Kasumi-1 (cell line): ENCODE measurements at regions not wholly inside any gene's neighbourhood (a gene's known extent, or its start where the extent isn't known, plus 50 kb on each side); places are given as distances from the start of the nearest gene placed in this dataset.

Experiments
- DNase-seq, 2 experiments: peaks; one replicate each; lab custom pipeline; 2025; lab: John Stamatoyannopoulos, UW

- no peak for DNase-seq
These were observed 407.2 kb downstream of the EFNA5 start for GRCh38 chr5:107263387-107264018.

- DNase-seq, result no peak
These were observed 412.7 kb downstream of the EFNA5 start for GRCh38 chr5:107257885-107258520.

GRCh38 chr5:107254902-107255234, 415.9 kb downstream of the EFNA5 start:
- DNase-seq, result no peak

- no peak for DNase-seq
These were observed 416.4 kb downstream of the EFNA5 start for GRCh38 chr5:107254214-107254901.

- DNase-seq, result no peak
These were observed 417.5 kb downstream of the EFNA5 start for GRCh38 chr5:107253246-107253645.

- DNase-seq, result no peak
These were observed 419.6 kb downstream of the EFNA5 start for GRCh38 chr5:107251151-107251550.

DNA sequence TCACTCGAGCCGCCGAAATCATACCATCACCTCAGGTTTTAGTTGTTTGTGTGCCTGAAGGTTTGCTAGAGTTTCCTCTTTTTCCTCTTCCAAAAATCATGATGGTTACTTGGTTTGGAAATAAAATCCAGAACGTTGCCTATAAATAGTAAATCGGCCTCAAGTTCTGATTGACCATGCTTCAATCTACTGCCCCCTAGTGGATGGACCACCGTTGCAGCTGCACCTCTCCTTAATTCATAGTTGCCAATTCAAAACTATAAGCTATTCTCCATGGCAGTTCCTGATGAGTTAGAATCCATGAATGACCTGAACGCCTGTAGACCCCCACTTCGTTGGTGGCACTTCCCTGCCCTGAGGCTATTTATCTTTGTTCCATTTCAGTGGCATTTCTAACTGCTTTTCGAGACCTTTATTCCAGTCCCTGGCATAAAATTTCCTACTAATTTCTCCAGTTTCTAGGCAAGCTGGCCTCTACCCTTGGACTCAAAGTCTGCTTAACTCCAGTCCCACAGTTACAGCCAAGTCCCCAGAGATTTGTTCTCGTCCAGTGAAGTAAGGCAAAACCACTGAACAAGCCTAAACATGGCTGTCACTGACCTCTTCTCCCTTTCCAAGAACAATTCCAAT, 422.6 kb downstream of the EFNA5 start:
- peak; percentile 51 to 62 for DNase-seq

- no peak for DNase-seq
These were observed 423.3 kb downstream of the EFNA5 start for GRCh38 chr5:107247427-107247826.

DNA sequence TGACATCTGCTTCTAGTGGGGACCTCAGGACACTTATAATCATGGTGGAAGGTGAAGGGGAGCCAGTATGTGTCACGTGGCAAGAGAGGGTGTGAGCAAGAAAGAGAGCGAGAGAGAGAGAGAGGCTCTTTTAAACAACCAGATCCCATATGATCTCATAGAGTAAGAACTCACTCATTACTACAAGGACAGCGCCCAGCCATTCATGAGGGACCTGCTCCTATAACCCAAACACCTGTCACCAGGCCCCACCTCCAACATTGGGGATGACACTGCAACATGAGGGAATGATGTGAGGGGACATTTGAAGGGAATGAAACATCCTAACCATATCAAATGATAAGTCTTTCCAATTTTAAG, 427.5 kb downstream of the EFNA5 start:
- DNase-seq, result no peak

DNA sequence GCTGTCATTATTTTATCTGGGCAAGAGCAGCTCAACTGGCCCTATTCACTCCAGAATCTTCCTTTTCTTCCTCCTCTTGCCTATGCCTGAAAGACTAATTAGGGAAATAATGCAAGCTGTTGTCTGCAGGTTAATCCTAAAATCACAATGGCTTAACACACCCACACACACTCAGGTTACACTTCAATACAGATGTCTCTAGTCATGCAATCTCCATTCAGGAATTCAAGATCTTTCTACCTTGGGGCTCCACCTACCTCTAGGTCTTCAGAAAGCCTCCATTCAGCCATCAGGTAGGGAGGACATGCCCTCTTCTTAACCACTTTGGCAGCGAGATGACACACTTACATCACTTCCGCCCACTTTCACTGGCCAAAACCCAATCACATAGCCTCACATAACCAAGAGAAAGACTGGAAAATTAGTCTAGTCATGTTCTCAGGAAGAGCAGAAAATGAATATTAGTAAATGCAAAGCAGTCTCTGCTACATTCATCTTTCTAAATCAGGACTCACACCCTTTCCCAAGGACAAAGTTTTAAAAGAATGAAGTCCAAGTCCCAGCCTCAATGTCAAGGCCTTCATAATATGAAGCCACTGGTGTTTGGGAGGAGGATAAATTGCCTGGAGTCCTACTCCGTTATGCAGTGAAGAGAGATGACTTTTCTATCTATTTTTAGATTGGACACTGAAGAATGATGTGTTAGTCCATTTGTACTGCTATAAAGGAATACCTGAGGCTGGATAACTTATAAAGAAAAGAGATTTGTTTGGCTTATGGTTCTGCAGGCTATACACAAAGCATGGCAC, 428.1 kb downstream of the EFNA5 start:
- no peak for DNase-seq

DNA sequence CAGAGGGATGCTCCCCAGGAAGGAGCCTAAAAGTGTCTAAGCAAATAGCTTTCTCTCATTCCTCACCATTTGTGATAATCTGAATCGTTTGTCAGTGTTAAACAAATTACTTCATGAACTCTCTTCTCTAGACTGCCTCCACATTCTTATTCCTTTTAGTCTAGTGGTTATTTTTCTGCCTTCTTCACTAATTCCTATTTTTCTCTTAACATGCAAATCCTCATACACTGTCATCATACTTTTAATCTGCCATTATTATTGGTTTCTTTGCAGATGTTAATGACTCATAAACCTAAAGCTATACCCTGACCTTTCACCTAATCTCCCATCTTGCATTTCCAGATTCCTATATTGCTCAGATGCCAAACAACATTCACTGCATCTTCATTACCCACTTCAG, 428.9 kb downstream of the EFNA5 start:
- no peak for DNase-seq

GRCh38 chr5:107235167-107235566, 435.6 kb downstream of the EFNA5 start:
- no peak for DNase-seq

DNA sequence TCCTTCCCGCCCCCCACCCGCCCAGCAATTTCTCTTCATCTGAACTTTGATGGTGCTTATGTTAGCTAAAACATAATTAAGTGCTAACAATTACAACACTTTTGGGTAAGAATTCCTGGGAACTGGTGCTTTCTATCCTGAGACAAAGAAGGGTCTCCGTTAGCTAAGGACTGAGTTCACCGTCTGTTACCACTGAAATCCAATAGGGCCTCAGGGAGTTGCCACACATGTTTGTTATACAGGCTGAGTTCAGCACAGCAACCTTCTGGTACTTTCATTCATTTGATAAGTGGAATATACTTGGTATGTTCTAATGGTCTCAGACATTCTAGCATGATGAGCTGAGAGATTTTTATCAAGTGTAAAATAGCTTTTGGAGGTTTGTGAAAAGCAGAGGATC, 437.9 kb downstream of the EFNA5 start:
- no peak for DNase-seq

DNA sequence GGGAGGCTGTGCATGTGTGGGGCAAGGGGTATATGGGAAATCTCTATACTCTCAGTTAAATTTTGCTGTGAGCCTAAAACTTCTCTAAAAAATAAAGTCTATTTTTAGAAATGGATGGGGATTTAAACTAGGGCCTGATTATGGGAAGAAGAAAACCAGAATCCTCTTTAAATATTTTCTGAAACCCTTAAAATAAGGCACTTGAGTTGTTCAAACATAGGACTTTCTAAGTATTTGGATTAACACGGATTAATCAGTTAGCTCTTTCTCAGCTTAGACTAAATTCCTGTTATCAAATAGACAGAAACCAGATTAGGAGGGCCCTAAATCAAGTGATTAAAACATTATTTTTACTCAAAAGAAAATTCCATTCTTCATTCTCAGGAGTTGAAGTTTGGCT, 438.4 kb downstream of the EFNA5 start:
- DNase-seq, result no peak

- DNase-seq, result no peak
These were observed 439.5 kb downstream of the EFNA5 start for GRCh38 chr5:107231191-107231590.

DNA sequence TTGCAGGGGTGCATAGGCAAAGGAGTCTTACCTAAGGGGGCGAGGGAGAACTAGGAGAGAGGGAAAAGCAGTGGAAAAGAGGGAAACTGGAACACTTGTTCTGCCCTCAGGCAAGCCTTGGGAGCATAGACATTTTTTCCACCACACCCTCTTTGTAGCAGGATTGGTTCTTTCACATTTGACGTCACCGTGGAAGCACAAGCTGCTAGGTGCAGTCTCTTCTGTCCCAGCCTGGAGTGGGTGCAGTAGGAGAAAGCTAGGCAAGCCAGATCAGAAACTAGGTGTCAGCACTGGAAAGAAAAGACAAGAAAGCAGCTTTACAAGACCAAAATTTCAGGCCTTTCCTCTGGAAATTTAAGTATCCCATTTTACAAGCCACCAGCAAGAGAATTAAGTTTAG, 440.4 kb downstream of the EFNA5 start:
- DNase-seq, result no peak

- DNase-seq, result no peak
These were observed 442.5 kb downstream of the EFNA5 start for GRCh38 chr5:107228226-107228625.

- DNase-seq, result no peak
These were observed 446.5 kb downstream of the EFNA5 start for GRCh38 chr5:107224272-107224671.

GRCh38 chr5:107223066-107223465, 447.7 kb downstream of the EFNA5 start:
- no peak for DNase-seq

DNA sequence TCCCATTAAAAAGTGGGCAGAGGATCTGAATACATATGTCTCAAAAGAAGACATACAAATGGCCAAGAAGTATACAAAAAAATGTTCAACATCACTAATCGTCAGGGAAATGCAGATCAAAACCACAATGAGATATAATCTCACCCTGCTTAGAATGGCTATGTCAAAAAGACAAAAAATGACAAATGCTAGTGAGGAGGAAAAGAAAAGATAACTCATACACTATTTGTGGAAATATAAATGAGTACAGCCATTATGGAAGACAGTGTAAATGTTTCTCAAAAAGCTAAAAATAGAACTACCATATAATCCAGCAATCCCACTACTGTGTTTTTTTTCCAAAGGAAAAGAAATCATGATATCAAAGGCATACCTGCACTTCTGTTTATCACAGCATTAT, 450.7 kb downstream of the EFNA5 start:
- DNase-seq, result no peak

DNA sequence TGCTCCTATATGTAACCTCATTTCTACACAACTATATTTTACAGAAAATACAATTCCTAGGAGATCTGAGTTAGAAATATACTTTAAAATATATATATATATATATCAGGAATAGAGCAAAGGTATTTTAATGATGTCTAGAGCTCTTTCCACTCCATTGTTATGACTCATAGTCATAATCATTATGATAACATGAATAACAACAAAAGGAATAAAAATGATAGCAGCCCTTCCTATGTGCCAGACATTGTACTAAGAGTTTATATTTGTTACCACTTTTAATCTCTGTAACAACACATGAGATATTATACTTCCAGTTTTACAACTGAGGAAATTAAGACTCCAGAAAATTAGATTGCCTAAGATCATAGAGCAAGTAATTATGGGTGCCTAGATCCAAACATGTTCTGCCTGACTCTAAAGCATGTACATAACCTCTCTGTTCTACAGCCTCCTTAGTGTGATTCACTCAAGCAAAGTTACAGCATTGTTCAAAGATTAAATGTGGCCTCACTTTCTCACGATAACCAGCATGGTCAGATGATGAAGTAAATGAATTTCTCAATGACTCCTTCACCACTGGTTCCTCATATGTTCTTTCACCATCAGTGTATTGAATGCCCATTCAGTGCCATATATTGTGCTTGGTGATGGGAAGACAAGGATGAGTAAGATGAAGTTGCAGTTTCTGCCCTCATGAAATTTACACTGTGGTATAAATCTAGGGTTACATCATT, 452.1 kb downstream of the EFNA5 start:
- no peak for DNase-seq

GRCh38 chr5:107217721-107218130, 453.0 kb downstream of the EFNA5 start:
- DNase-seq, result no peak
